ENCODE measurements at regions not wholly inside any gene's neighbourhood (a gene's known extent, or its start where the extent isn't known, plus 50 kb on each side); places are given as distances from the start of the nearest gene placed in this dataset.

GRCh38 chr11:127225619-127226018 is 225.0 kb upstream of the KIRREL3 start:
- no TSS peak for BruUV-seq (replicated peaks)

More at GRCh38 chr11:127225619-127226018, 225.0 kb upstream of the KIRREL3 start:
- no peak overlapping the region for H4K5ac ChIP-seq (ENCODE audit: low read depth, low read length)
- H3K56ac ChIP-seq (ENCODE audit: extremely low read depth, insufficient read depth, low read length) = no peak overlapping the region
- H3K27me3 ChIP-seq (ENCODE audit: control insufficient read depth, insufficient read depth, low read length) = no peaks in the 10 kb centered on the region
- DNase-seq = no peak
- H3K36me3 ChIP-seq (ENCODE audit: control insufficient read depth, insufficient read depth, low read length) = no peaks in the 10 kb centered on the region
- WGBS, 2 experiments (ENCODE audit: extremely low coverage in 2 of 2, insufficient read length in 1 of 2) = no CpG with 5 or more reads among the region's 1 CpG
- H3K4me1 ChIP-seq (ENCODE audit: control insufficient read depth, insufficient read depth, low read length) = no peaks in the 10 kb centered on the region
- H2AFZ ChIP-seq (replicated peaks; ENCODE audit: low read length, poor library complexity) = no peak overlapping the region
- no peak overlapping the region for H3K27ac ChIP-seq (ENCODE audit: insufficient read depth, low read length)
- H3K23ac ChIP-seq (ENCODE audit: low read depth, low read length) = no peak overlapping the region
- H4K20me1 ChIP-seq (ENCODE audit: insufficient read depth, low read length) = no peaks in the 10 kb centered on the region
- intact Hi-C loops (cut with micrococcal nuclease) = no loop called here
- H3K9me1 ChIP-seq (ENCODE audit: insufficient read depth, low read length) = no peaks in the 10 kb centered on the region
- no peak overlapping the region for H3K4ac ChIP-seq (ENCODE audit: low read depth, low read length)
- H3K4me2 ChIP-seq (ENCODE audit: low read depth, low read length) = no peak overlapping the region
- H2BK20ac ChIP-seq (ENCODE audit: low read depth, low read length) = no peak overlapping the region
- no peak overlapping the region for H2AK5ac ChIP-seq (ENCODE audit: low read depth, low read length)
- H3K14ac ChIP-seq (replicated peaks; ENCODE audit: low read depth, low read length) = no peak overlapping the region
- no peak overlapping the region for H2BK120ac ChIP-seq (ENCODE audit: low read depth, low read length)
- no peak overlapping the region for H3K4me3 ChIP-seq (ENCODE audit: insufficient read depth, low read depth, low read length)
- H3K9me3 ChIP-seq (ENCODE audit: control insufficient read depth, insufficient read depth, low read length) = no peaks in the 10 kb centered on the region
- in situ Hi-C loops (cut with MboI; ENCODE audit: low sequenced_read_pairs) = no loop called here
- H3K9ac ChIP-seq (ENCODE audit: low read depth, low read length) = no peak overlapping the region
- no peak overlapping the region for H2AK9ac ChIP-seq (replicated peaks; ENCODE audit: low read depth, low read length, poor library complexity)
- no peak for ATAC-seq (ENCODE audit: low read depth)
- POLR2A ChIA-PET (ENCODE audit: unreplicated experiment) = no interaction called here
- no peak overlapping the region for H2BK15ac ChIP-seq (ENCODE audit: low read depth, low read length)
- CTCF ChIA-PET = no interaction called here
- no peak for TF ChIP-seq FOS (IDR thresholded peaks at IDR 0.05; ENCODE audit: low read depth, low read length)
- H3K18ac ChIP-seq (ENCODE audit: low read depth, low read length) = no peak overlapping the region
- no peak overlapping the region for H4K8ac ChIP-seq (ENCODE audit: low read depth in 2 of 2, low read length in 2 of 2)
- H4K91ac ChIP-seq (ENCODE audit: insufficient read depth, low read depth, low read length) = no peak overlapping the region
- dilution Hi-C loops (cut with HindIII; ENCODE audit: low sequenced_read_pairs, unreplicated experiment) = no loop called here
- H3K79me1 ChIP-seq (ENCODE audit: low read depth in 1 of 2, low read length in 2 of 2) = no peaks in the 10 kb centered on the region
- no peak overlapping the region for H2BK5ac ChIP-seq (ENCODE audit: low read depth, low read length, poor library complexity, severe bottlenecking)
